ENCODE measurements at regions not wholly inside any gene's neighbourhood (a gene's known extent, or its start where the extent isn't known, plus 50 kb on each side); places are given as distances from the start of the nearest gene placed in this dataset.

GRCh38 chr2:57181315-57182038 lies 865.1 kb upstream of the VRK2 start:
- H3K18ac ChIP-seq (ENCODE audit: low read length) = no peak overlapping the region
- no peak overlapping the region for H3K14ac ChIP-seq (ENCODE audit: low read length)
- no CpG with 5 or more reads among the region's 1 CpG for WGBS (ENCODE audit: extremely low coverage, insufficient coverage, insufficient read length)

GRCh38 chr2:57182916-57183315 lies 863.7 kb upstream of the VRK2 start:
- H3K4me2 ChIP-seq (ENCODE audit: low read length) = no peak overlapping the region
- no peaks in the 10 kb centered on the region for H3K36me3 ChIP-seq (ENCODE audit: control insufficient read depth in 1 of 2, insufficient read depth in 2 of 2, low read length in 2 of 2)
- H3K18ac ChIP-seq (ENCODE audit: low read length) = no peak overlapping the region
- no peak overlapping the region for H4K12ac ChIP-seq (ENCODE audit: low read depth, low read length)
- no peaks in the 10 kb centered on the region for H3K27me3 ChIP-seq (ENCODE audit: insufficient read depth, low read length)
- no peak overlapping the region for H3K23ac ChIP-seq (ENCODE audit: low read length)
- no peak overlapping the region for H3K4ac ChIP-seq (ENCODE audit: low read depth, low read length)
- no peak overlapping the region for H3K27ac ChIP-seq (ENCODE audit: low read depth, low read length)
- no peak overlapping the region for H4K8ac ChIP-seq (ENCODE audit: low read depth, low read length)
- no peak overlapping the region for H3K14ac ChIP-seq (ENCODE audit: low read length)
- H2AFZ ChIP-seq (ENCODE audit: insufficient read depth, low read length, poor library complexity) = no peak overlapping the region
- H3K4me1 ChIP-seq (ENCODE audit: control insufficient read depth in 1 of 2, insufficient read depth in 2 of 2, low read length in 2 of 2) = no peaks in the 10 kb centered on the region
- H3K79me2 ChIP-seq (ENCODE audit: control insufficient read depth, insufficient read depth, low read length, poor library complexity) = no peaks in the 10 kb centered on the region
- H3K9me3 ChIP-seq (ENCODE audit: insufficient read depth, low read depth, low read length) = no peaks in the 10 kb centered on the region
- no peak overlapping the region for H2BK12ac ChIP-seq (ENCODE audit: low read length)
- no peaks in the 10 kb centered on the region for H3K79me1 ChIP-seq (ENCODE audit: low read length)
- no peak overlapping the region for H2BK120ac ChIP-seq (ENCODE audit: insufficient read depth, low read length, poor library complexity)
- H4K91ac ChIP-seq (ENCODE audit: low read depth, low read length) = no peak overlapping the region
- DNase-seq = no peak
- no peak overlapping the region for H3K9ac ChIP-seq (ENCODE audit: low read length)
- H2AK5ac ChIP-seq (ENCODE audit: low read length) = no peak overlapping the region
- no peak overlapping the region for H3K4me3 ChIP-seq (ENCODE audit: low read depth, low read length)
- no peak overlapping the region for H2BK5ac ChIP-seq (ENCODE audit: low read depth, low read length, poor library complexity)

More at GRCh38 chr2:57181315-57182038, 865.1 kb upstream of the VRK2 start:
- Histone ChIP-seq H3K23ac (ENCODE audit: low read length) (no peak overlapping the region), H2AK5ac (ENCODE audit: low read length) (no peak overlapping the region), H2BK12ac (ENCODE audit: low read length) (no peak overlapping the region), H3K4me1 (ENCODE audit: control insufficient read depth in 1 of 2, insufficient read depth in 2 of 2, low read length in 2 of 2) (no peaks in the 10 kb centered on the region), H3K9me3 (ENCODE audit: insufficient read depth, low read depth, low read length) (no peaks in the 10 kb centered on the region), H3K4me3 (ENCODE audit: low read depth, low read length) (no peak overlapping the region), H2BK5ac (ENCODE audit: low read depth, low read length, poor library complexity) (no peak overlapping the region), H3K9ac (ENCODE audit: low read length) (no peak overlapping the region), H4K12ac (ENCODE audit: low read depth, low read length) (no peak overlapping the region), H3K79me2 (ENCODE audit: control insufficient read depth, insufficient read depth, low read length, poor library complexity) (no peaks in the 10 kb centered on the region), H3K79me1 (ENCODE audit: low read length) (no peaks in the 10 kb centered on the region), H4K91ac (ENCODE audit: low read depth, low read length) (no peak overlapping the region), H2BK120ac (ENCODE audit: insufficient read depth, low read length, poor library complexity) (no peak overlapping the region), H3K4ac (ENCODE audit: low read depth, low read length) (no peak overlapping the region), H2AFZ (ENCODE audit: insufficient read depth, low read length, poor library complexity) (no peak overlapping the region), H3K27ac (ENCODE audit: low read depth, low read length) (no peak overlapping the region), H3K4me2 (ENCODE audit: low read length) (no peak overlapping the region), H4K8ac (ENCODE audit: low read depth, low read length) (no peak overlapping the region), H3K27me3 (ENCODE audit: insufficient read depth, low read length) (no peaks in the 10 kb centered on the region), H3K36me3 (ENCODE audit: control insufficient read depth in 1 of 2, insufficient read depth in 2 of 2, low read length in 2 of 2) (no peaks in the 10 kb centered on the region)
- no peak for DNase-seq

GRCh38 chr2:57185568-57185967 lies 861.0 kb upstream of the VRK2 start:
- Histone ChIP-seq H4K8ac (ENCODE audit: low read depth, low read length) (no peak overlapping the region), H3K27me3 (ENCODE audit: insufficient read depth, low read length) (no peaks in the 10 kb centered on the region), H3K4ac (ENCODE audit: low read depth, low read length) (no peak overlapping the region), H3K4me2 (ENCODE audit: low read length) (no peak overlapping the region), H3K4me3 (ENCODE audit: low read depth, low read length) (no peak overlapping the region), H3K36me3 (ENCODE audit: control insufficient read depth in 1 of 2, insufficient read depth in 2 of 2, low read length in 2 of 2) (no peaks in the 10 kb centered on the region), H3K9me3 (ENCODE audit: insufficient read depth, low read depth, low read length) (no peaks in the 10 kb centered on the region), H3K79me2 (ENCODE audit: control insufficient read depth, insufficient read depth, low read length, poor library complexity) (no peaks in the 10 kb centered on the region), H4K91ac (ENCODE audit: low read depth, low read length) (no peak overlapping the region), H4K12ac (ENCODE audit: low read depth, low read length) (no peak overlapping the region), H3K14ac (ENCODE audit: low read length) (no peak overlapping the region), H2BK120ac (ENCODE audit: insufficient read depth, low read length, poor library complexity) (no peak overlapping the region), H3K9ac (ENCODE audit: low read length) (no peak overlapping the region), H3K27ac (ENCODE audit: low read depth, low read length) (no peak overlapping the region), H3K79me1 (ENCODE audit: low read length) (no peaks in the 10 kb centered on the region), H3K4me1 (ENCODE audit: control insufficient read depth in 1 of 2, insufficient read depth in 2 of 2, low read length in 2 of 2) (no peaks in the 10 kb centered on the region), H3K18ac (ENCODE audit: low read length) (no peak overlapping the region), H2AFZ (ENCODE audit: insufficient read depth, low read length, poor library complexity) (no peak overlapping the region), H3K23ac (ENCODE audit: low read length) (no peak overlapping the region), H2BK12ac (ENCODE audit: low read length) (no peak overlapping the region), H2BK5ac (ENCODE audit: low read depth, low read length, poor library complexity) (no peak overlapping the region), H2AK5ac (ENCODE audit: low read length) (no peak overlapping the region)
- DNase-seq = no peak
- no CpG with 5 or more reads among the region's 3 CpGs for WGBS (ENCODE audit: extremely low coverage, insufficient coverage, insufficient read length)

GRCh38 chr2:57190007-57190406 lies 856.6 kb upstream of the VRK2 start:
- Histone ChIP-seq H2BK5ac (ENCODE audit: low read depth, low read length, poor library complexity) (no peak overlapping the region), H3K9me3 (ENCODE audit: insufficient read depth, low read depth, low read length) (no peaks in the 10 kb centered on the region), H3K23ac (ENCODE audit: low read length) (no peak overlapping the region), H3K27me3 (ENCODE audit: insufficient read depth, low read length) (no peaks in the 10 kb centered on the region), H3K4me1 (ENCODE audit: control insufficient read depth in 1 of 2, insufficient read depth in 2 of 2, low read length in 2 of 2) (no peaks in the 10 kb centered on the region), H2BK120ac (ENCODE audit: insufficient read depth, low read length, poor library complexity) (no peak overlapping the region), H3K9ac (ENCODE audit: low read length) (no peak overlapping the region), H3K4me2 (ENCODE audit: low read length) (no peak overlapping the region), H2AFZ (ENCODE audit: insufficient read depth, low read length, poor library complexity) (no peak overlapping the region), H3K18ac (ENCODE audit: low read length) (no peak overlapping the region), H3K79me1 (ENCODE audit: low read length) (no peaks in the 10 kb centered on the region), H3K4me3 (ENCODE audit: low read depth, low read length) (no peak overlapping the region), H3K14ac (ENCODE audit: low read length) (no peak overlapping the region), H4K91ac (ENCODE audit: low read depth, low read length) (no peak overlapping the region), H3K36me3 (ENCODE audit: control insufficient read depth in 1 of 2, insufficient read depth in 2 of 2, low read length in 2 of 2) (no peaks in the 10 kb centered on the region), H3K79me2 (ENCODE audit: control insufficient read depth, insufficient read depth, low read length, poor library complexity) (no peaks in the 10 kb centered on the region), H4K12ac (ENCODE audit: low read depth, low read length) (no peak overlapping the region), H3K27ac (ENCODE audit: low read depth, low read length) (no peak overlapping the region), H2BK12ac (ENCODE audit: low read length) (no peak overlapping the region), H3K4ac (ENCODE audit: low read depth, low read length) (no peak overlapping the region), H2AK5ac (ENCODE audit: low read length) (no peak overlapping the region), H4K8ac (ENCODE audit: low read depth, low read length) (no peak overlapping the region)
- WGBS (ENCODE audit: extremely low coverage, insufficient coverage, insufficient read length) = no CpG with 5 or more reads among the region's 2 CpGs
- DNase-seq = no peak
